GM21447 (cell line): ENCODE measurements at regions not wholly inside any gene's neighbourhood (a gene's known extent, or its start where the extent isn't known, plus 50 kb on each side); places are given as distances from the start of the nearest gene placed in this dataset.
"Not testable (repeated sequence)": the region's sequence is repeated elsewhere in the genome, so short reads cannot be mapped to it uniquely, and the experiment has no call there.

ENCODE experiments used
- ATAC-seq: cut with Tn5 transposase; IDR thresholded peaks from one replicate; pipeline ENCODE4 v1.9.1; 2021; ENCODE audit not compliant: unreplicated experiment

DNA sequence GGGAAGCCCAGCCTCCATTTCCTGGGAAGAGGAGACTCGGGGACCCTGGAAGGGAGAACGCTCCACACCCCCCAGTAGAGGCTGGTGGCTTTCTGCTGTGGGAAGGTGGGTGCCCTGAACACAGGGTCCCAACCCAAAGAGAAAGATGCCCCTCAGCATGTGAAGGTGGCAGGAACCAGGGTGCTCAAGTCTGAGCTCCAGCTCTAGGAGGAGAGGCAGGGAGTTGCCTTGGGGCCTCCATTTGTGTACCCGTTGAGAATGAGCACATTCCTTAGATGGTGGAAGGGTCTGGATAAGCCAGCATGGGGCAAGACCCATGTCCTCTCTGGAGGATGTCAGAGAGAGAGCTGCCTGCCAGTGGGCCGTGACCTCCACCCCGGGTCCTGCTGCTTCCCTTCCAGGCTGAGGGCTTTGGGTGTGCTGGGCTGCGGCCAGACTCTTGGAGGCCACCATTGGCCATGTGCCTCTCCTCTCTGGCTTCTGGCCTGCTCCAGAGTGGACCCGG, 212.4 kb downstream of the TBC1D2B start:
- no peak for ATAC-seq

DNA sequence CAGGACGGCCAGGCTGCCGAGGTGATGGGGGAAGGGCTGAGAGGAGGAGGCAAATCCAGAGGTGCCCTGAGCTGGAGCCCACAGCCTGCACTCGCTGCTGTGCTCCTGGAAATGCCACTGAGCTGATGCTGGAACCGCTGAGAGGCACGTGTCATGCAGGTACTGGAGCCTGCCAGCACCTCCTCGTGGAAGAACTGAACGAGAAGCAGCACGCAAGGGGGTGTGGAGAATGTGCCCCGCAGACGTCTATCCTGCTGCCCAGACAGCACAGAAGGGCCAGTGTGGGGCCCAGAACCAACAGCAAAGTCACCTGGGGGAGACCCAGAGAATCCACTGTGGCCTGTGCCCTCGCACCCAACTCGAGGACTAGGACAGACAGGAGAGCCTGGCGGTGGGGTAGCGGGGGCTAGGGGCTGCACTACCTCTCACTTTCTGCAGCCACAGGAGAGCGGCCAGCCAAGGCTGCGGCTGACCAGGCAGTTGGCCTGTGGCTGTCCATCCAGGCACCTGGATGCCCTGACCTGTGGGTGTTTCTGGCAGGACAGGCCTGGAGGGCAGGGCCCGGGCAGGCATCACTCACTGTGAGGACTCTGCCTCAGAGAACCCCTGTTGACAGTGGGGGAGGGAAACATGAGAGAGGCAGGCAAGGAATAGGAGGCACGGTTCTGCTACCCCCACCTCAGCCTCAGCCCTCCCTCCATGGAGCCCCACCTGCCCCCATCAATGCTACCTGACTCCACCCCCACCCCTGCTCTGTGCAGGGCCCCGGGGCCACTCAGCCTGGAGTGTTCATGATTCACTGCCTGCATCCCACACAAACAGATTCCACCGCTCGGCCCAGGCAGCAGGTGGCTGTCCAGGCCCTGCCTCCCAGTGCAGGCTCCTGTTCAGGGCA, 213.1 kb downstream of the TBC1D2B start:
- no peak for ATAC-seq

- no peak for ATAC-seq
Observed at GRCh38 chr15:77863491-77864105, 213.9 kb downstream of the TBC1D2B start.

DNA sequence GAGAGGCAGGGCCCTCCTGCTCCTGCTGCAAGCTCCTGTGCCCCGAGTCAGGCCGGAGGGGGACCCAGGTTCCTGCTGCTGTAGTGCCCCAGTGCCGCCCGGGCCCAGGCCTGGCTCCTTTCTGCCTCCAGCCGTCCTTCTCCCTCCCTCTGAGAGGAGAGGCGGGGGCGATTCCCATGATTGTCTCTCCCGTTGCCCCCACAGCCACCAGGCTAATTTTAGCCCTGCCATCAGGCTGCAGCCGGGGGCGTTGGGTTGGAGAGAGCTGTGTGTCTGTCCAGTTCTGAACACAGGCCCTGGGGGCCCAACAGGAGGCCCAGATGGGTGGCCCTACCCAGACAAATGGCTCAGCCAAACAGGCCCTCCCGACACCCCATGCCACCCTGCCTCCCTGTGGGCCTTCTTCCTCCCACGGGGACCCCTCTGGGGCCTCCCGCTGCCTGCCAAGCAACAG, 214.8 kb downstream of the TBC1D2B start:
- no peak for ATAC-seq

- not testable (repeated sequence) for ATAC-seq
Observed at GRCh38 chr15:77861997-77862635, 215.4 kb downstream of the TBC1D2B start.

GRCh38 chr15:77860071-77860691, 217.3 kb downstream of the TBC1D2B start:
- no peak for ATAC-seq

DNA sequence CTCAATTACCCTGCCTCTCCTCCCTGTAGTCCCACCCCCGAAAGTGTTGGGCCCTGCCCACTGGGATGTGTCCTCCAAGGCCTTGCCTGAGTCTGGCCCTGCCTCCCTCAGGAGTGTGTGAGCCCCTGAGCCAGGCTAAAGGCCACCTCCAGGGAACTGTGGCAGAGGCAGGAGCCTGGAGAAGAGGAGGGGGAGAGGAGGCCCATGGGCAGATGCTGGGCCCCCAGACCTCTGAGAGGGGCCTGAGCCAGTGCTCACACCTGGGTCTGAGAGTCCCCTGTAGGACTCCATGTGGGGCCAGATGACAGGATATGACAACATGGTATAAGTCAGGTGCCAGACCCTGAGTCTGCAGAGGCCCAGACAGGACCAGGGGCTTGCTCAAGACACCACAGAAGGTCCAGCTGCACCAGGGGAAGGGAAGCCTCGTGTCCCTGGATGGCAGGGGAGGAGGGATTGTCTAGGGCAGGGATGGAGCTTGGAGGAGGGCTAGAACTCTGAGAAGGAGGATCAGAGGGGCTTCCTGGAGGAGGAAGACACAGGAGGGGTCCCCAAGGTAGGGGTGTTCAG, 217.9 kb downstream of the TBC1D2B start:
- ATAC-seq, result no peak

- no peak for ATAC-seq
Observed at GRCh38 chr15:77858792-77859490, 218.6 kb downstream of the TBC1D2B start.

DNA sequence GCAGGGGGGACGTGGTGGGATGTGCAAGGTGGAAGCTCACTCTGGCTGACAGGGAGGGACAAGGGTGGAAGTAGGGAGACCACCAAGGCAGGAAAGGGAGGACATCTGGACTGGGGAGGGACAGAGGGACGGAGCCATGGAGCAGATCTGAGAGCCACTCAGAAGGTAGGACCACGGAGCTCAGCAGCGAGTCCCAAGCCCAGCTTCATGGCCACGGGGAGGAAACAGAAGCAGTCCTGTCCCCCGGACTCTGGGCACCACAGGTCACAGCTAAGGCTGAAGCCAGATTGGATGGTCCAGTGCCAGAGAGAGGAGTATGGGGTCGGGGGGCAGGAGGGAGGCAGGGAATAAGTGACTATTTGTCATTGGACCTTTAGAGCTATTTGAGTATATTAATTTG, 220.1 kb downstream of the TBC1D2B start:
- no peak for ATAC-seq

DNA sequence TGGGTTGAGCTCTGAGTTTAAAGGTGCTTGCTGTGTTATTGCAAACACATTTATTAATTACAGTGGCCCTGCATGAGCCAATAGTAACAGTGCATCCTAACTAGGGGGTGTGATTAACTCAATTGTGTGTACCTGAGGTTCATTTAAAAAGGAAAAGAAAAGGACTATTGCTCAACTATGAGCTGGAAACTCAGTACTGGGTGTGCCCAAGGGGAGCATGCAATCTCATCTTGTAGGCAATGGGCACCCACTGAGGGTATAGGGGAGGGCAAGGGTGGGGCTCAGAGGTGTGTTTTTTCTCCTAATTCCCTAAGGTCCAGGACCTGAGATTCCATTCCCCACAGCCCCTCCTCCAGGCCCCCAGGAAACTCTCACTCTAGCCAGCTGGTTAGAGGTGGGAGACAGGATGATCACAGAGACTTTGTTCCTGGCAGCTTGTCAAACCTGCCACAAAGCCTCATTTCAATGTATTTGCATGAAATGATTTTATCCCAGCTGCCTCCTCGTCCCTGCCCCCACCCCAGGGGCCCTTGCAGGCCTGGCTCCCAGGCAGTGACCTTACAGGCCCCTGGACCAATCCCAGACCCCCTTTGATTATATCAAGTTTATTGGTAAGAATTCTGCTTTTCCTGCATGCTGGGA, 220.7 kb downstream of the TBC1D2B start:
- ATAC-seq, result no peak

GRCh38 chr15:77855871-77856270, 221.6 kb downstream of the TBC1D2B start:
- ATAC-seq, result no peak

DNA sequence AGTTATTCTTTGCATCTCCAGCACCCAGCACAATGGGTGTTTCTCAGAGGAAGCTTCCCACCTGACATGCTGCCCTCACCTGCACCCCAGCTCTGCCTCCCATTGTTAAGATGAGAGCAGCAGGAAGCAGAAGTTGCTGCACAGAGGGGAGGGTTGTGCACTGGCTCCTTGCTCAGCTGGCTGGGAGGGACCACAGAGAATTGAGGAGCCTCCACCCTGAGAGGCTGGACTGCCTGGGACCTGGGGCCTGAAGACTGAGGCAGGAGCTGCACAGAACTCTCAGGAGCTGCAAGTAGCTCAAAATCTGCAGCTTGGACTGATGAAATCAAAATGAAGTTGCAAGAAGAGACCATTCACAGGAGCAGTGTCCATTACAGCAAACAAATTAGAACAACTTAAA, 222.3 kb upstream of the LINGO1 start:
- no peak for ATAC-seq

- no peak for ATAC-seq
Observed at GRCh38 chr15:77853910-77854309, 221.2 kb upstream of the LINGO1 start.

GRCh38 chr15:77853008-77853328, 220.3 kb upstream of the LINGO1 start:
- no peak for ATAC-seq

- ATAC-seq, result no peak
Observed at GRCh38 chr15:77852241-77853007, 219.7 kb upstream of the LINGO1 start.

DNA sequence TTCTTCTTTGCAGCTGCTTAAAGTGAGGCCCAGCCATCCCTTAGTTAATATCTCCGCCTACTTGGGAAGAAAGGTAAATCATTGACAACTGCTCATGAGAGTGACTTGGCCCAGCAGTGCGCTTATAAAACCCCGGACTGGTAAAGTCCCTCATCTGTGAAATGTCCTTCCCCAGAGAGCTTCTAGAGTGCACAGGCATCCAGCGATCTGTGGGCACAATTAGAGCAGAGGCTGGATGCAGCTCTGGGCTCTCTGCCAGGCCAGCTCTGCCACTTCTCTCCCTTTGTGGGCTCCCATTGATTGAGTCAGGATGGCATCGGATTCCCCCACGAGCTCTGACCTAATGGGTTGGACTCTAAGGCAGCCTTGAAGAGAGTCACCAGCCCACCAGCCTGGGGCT, 219.0 kb upstream of the LINGO1 start:
- ATAC-seq, result no peak

- no peak for ATAC-seq
Observed at GRCh38 chr15:77851086-77851485, 218.4 kb upstream of the LINGO1 start.

- no peak for ATAC-seq
Observed at GRCh38 chr15:77846986-77847385, 214.3 kb upstream of the LINGO1 start.

DNA sequence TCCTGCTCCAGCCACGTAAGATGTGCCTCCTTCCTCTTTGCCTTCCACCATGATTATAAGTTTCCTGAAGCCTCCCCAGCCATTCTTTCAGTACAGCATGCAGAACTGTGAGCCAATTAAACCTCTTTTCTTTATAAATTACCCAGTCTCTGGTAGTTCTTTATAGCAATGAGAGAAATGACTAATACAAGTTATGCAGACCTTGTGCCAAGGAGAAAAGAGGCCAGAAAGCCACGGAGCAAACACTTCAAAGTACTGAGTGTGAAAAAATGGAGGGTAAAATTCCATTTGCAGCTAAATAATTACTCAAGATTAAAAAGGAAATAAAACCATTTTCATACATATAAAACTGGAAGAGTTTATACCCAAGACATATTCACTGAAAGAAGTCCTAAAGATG, 213.6 kb upstream of the LINGO1 start:
- ATAC-seq, result no peak
